Thymus (tissue), 11 donors: ENCODE measurements at regions not wholly inside any gene's neighbourhood (a gene's known extent, or its start where the extent isn't known, plus 50 kb on each side); places are given as distances from the start of the nearest gene placed in this dataset.

Experiments
- DNase-seq, 9 donors: peaks; one replicate each; pipeline ENCODE4 v3.0.0-alpha.2; 2013; ENCODE audit warnings: low spot score in 9 of 9, low read depth in 6 of 9, missing footprints in 1 of 9
- H3K27ac ChIP-seq, 2 donors: one replicate each; pipeline ENCODE4 v1.5.1; 2013; ENCODE audit warnings: control low read depth in 1 of 2, low read depth in 1 of 2, low read length in 1 of 2, mild to moderate bottlenecking in 1 of 2, moderate library complexity in 1 of 2
- H3K27me3 ChIP-seq, 2 donors: one replicate each; pipeline ENCODE4 v1.5.1; 2013; ENCODE audit warnings: low read length in 1 of 2; ENCODE audit not compliant: control insufficient read depth in 2 of 2, insufficient read depth in 1 of 2
- H3K36me3 ChIP-seq, 2 donors: one replicate each; pipeline ENCODE4 v1.5.1; 2013; ENCODE audit warnings: low read length in 1 of 2, mild to moderate bottlenecking in 1 of 2, moderate library complexity in 1 of 2; ENCODE audit not compliant: control insufficient read depth in 2 of 2, insufficient read depth in 2 of 2
- H3K4me1 ChIP-seq, 2 donors: one replicate each; pipeline ENCODE4 v1.5.1; 2013; ENCODE audit warnings: low read length in 2 of 2; ENCODE audit not compliant: control insufficient read depth in 2 of 2, insufficient read depth in 2 of 2
- H3K4me3 ChIP-seq, 2 donors: one replicate each; pipeline ENCODE4 v1.5.1; 2013; ENCODE audit warnings: low read length in 2 of 2, control low read depth in 1 of 2, mild to moderate bottlenecking in 1 of 2
- H3K9me3 ChIP-seq, 2 donors: one replicate each; pipeline ENCODE4 v1.5.1; 2013; ENCODE audit warnings: low read length in 1 of 2, mild to moderate bottlenecking in 1 of 2; ENCODE audit not compliant: control insufficient read depth in 2 of 2, insufficient read depth in 1 of 2
- WGBS: extraction: QIAGEN DNeasy Blood & Tissue Kit; methylation state at CpG from one replicate; pipeline ENCODE4 v1.1.7; 2013; 5-methylcytosine and 5-hydroxymethylcytosine counted together
- donor health status: healthy.

- 94% methylated on average over 11 of the region's 11 CpGs for WGBS
- no peak overlapping the region for H3K4me3 ChIP-seq
- no peaks in the 10 kb centered on the region for H3K36me3 ChIP-seq
- H3K27ac ChIP-seq, result no peak overlapping the region
- no peaks in the 10 kb centered on the region for H3K4me1 ChIP-seq
- H3K27me3 ChIP-seq, result no peaks in the 10 kb centered on the region
- DNase-seq, result no peak
- peaks cover 0 to 1% of the 10 kb centered on the region in 2 donors for H3K9me3 ChIP-seq
These were observed 954.7 kb upstream of the RBFOX1 start for GRCh38 chr16:6377956-6378355.

GRCh38 chr16:6375465-6376075, 957.1 kb upstream of the RBFOX1 start:
- DNase-seq, result no peak
- H3K4me3 ChIP-seq, result no peak overlapping the region
- no peaks in the 10 kb centered on the region for H3K36me3 ChIP-seq
- H3K27me3 ChIP-seq, result no peaks in the 10 kb centered on the region
- 60% methylated on average over 8 of the region's 8 CpGs for WGBS
- no peak overlapping the region for H3K27ac ChIP-seq
- H3K9me3 ChIP-seq, result no peaks in the 10 kb centered on the region
- H3K4me1 ChIP-seq, result no peaks in the 10 kb centered on the region

GRCh38 chr16:6374821-6375220, 957.8 kb upstream of the RBFOX1 start:
- Histone ChIP-seq H3K4me1 (no peaks in the 10 kb centered on the region), H3K36me3 (no peaks in the 10 kb centered on the region), H3K4me3 (no peak overlapping the region), H3K9me3 (no peaks in the 10 kb centered on the region), H3K27me3 (no peaks in the 10 kb centered on the region), H3K27ac (no peak overlapping the region)
- 6% methylated on average over 3 of the region's 3 CpGs for WGBS
- no peak for DNase-seq

DNA sequence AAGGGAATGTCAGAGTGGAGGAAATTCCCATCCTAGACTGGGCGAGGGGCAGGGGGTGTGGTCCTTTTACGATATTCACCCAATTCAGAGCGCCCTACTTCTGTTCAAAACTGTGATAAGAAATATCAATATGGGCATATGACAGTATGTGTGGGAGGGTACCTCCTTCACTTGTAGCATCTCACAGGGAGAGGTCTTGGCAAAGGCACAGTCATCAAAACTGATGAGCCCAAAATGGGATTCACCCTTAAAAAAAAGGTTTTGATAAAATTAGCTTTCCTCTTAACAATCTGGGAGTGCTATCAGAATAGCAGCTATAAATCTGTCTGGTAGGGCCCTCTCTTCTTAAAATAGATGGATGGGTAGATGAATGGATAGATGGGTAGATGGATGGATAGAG, 967.8 kb upstream of the RBFOX1 start:
- no peak for DNase-seq
- no peaks in the 10 kb centered on the region for H3K9me3 ChIP-seq
- H3K36me3 ChIP-seq, result no peaks in the 10 kb centered on the region
- H3K4me3 ChIP-seq, result no peak overlapping the region
- H3K27me3 ChIP-seq, result no peaks in the 10 kb centered on the region
- no peak overlapping the region for H3K27ac ChIP-seq
- no peaks in the 10 kb centered on the region for H3K4me1 ChIP-seq
- 92% methylated on average over 3 of the region's 3 CpGs for WGBS

- Histone ChIP-seq H3K4me3 (no peak overlapping the region), H3K36me3 (no peaks in the 10 kb centered on the region), H3K27ac (no peak overlapping the region), H3K27me3 (no peaks in the 10 kb centered on the region), H3K9me3 (no peaks in the 10 kb centered on the region), H3K4me1 (no peaks in the 10 kb centered on the region)
- WGBS, result 79% methylated on average over 6 of the region's 6 CpGs
- DNase-seq, result no peak
These were observed 968.6 kb upstream of the RBFOX1 start for GRCh38 chr16:6363896-6364607.

- Histone ChIP-seq H3K27me3 (no peaks in the 10 kb centered on the region), H3K9me3 (no peaks in the 10 kb centered on the region), H3K27ac (no peak overlapping the region), H3K4me3 (no peak overlapping the region), H3K4me1 (no peaks in the 10 kb centered on the region), H3K36me3 (no peaks in the 10 kb centered on the region)
- DNase-seq, result no peak
- 94% methylated on average over 11 of the region's 11 CpGs for WGBS
These were observed 969.2 kb upstream of the RBFOX1 start for GRCh38 chr16:6363396-6363795.

GRCh38 chr16:6362321-6362720, 970.3 kb upstream of the RBFOX1 start:
- Histone ChIP-seq H3K36me3 (no peaks in the 10 kb centered on the region), H3K27me3 (no peaks in the 10 kb centered on the region), H3K9me3 (no peaks in the 10 kb centered on the region), H3K27ac (no peak overlapping the region), H3K4me3 (no peak overlapping the region), H3K4me1 (no peaks in the 10 kb centered on the region)
- DNase-seq, result no peak
- WGBS, result 74% methylated on average over 5 of the region's 5 CpGs

GRCh38 chr16:6360641-6361040, 972.0 kb upstream of the RBFOX1 start:
- H3K36me3 ChIP-seq, result no peaks in the 10 kb centered on the region
- no peak overlapping the region for H3K27ac ChIP-seq
- no peak for DNase-seq
- no peaks in the 10 kb centered on the region for H3K4me1 ChIP-seq
- 92% methylated on average over 7 of the region's 7 CpGs for WGBS
- no peaks in the 10 kb centered on the region for H3K27me3 ChIP-seq
- H3K4me3 ChIP-seq, result no peak overlapping the region
- H3K9me3 ChIP-seq, result no peaks in the 10 kb centered on the region

DNA sequence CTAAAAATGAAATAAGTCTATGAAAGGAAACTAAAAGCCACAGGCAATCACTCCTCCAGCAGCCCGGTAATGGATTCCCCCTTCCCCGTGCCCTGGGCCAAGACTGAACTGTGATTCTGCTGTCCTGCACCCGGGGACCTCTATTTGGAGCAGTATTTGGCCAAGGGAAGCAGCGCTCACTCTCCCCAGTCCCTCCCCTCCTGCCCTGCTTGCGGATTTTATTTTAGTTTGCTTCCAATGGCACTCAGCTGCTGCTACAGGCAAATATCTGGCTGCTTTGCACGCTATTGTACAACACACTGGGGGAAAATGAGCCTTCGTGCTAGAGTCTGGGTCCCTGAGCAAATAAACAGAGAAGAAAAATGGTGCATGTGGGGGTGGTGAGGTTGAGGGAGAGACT, 975.7 kb upstream of the RBFOX1 start:
- WGBS, result 61% methylated on average over 7 of the region's 7 CpGs

More for the DNA sequence above, 975.7 kb upstream of the RBFOX1 start:
- no peak overlapping the region for H3K4me3 ChIP-seq
- H3K27ac ChIP-seq, result no peak overlapping the region
- DNase-seq, result no peak
- H3K4me1 ChIP-seq, result no peaks in the 10 kb centered on the region
- no peaks in the 10 kb centered on the region for H3K36me3 ChIP-seq
- H3K9me3 ChIP-seq, result no peaks in the 10 kb centered on the region
- no peaks in the 10 kb centered on the region for H3K27me3 ChIP-seq
